ENCODE measurements at regions not wholly inside any gene's neighbourhood (a gene's known extent, or its start where the extent isn't known, plus 50 kb on each side); places are given as distances from the start of the nearest gene placed in this dataset.

DNA sequence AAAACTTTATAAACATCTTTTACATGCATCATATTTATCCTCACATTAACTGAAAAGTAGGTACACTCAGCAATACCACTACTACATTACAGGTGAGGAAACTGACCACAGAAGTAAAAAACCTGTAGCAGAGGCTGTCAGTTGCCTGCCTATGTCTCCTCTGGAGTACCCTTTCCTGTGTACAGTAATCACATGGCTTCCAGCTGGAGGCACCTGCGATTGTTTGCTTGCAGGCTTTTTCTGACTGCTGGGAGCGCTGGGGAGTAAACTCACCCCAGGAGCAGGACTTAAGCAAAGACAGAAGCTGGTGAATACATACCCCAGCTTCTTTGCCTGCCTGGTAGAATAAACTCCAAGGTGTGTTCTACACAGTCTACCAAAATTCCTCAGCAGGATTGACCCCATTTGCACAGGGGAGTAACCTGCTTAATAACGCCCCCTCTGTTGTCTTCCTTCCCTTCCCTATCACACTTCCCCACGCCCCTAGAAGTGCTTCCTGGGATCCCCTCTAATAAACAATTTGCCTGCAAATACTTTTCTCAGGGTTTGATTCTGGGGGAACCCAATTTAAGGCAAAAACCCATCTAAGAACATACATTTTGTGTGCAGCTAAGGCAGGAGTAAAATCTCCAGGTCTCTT, 138.9 kb downstream of the PTH2R start:
- peak; percentile 53 to 94 (median 76) for DNase-seq

DNA sequence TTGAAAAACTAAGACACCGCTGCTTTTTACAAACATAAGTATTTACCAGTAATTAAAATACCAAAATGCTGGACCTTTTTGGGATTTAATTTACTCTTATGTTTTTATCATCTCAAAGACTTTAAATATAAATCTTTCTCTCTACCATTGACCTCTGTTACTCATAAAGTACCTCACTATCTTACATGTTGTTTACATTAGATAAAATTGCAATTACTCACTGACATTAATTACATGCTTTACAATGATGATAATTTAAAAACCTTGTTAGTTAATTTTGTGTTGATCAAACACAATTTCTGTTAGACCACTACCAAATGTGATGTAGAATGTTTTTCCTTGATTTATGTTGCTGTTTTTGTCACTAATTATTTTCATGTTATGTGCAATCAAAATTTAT, 139.5 kb downstream of the PTH2R start:
- peak in 1 of 3 experiments; percentile 62 for DNase-seq

DNA sequence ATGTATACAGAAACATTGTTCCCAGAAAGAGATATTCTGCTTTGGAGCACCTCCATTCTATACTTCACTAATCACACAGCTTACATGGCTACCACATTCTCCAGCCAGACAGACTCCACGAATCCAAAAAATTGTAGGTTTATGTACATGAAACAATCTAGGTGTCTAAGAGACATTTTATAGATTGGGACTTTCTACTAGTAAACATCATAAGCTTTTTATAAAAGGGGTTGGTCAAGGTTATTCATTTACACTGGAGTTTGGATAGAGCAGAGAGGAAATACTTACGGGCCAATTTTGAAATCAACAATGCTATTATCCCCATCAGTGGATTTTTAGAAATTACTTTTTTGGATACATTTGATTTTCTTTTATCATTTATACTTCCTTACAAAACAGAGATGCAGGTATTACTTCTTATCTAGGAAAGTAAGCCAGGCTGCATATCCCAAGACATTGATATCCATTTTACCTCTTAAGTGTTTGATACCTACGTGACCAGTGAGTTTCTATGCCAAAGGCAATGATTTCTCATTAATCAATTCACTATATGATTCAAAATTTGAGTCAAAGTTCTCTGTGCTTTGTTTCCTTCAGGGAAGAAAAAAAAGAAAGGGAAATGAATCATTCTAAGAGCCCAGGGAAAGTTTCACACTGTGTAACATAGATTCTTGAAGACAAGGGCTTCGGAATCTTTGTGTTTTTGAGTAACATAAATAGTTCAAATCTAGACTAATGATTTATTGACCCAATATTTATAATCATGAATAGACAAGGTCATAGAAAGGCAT, 140.5 kb downstream of the PTH2R start:
- DNase-seq: peak in 1 of 3 experiments; percentile 21

DNA sequence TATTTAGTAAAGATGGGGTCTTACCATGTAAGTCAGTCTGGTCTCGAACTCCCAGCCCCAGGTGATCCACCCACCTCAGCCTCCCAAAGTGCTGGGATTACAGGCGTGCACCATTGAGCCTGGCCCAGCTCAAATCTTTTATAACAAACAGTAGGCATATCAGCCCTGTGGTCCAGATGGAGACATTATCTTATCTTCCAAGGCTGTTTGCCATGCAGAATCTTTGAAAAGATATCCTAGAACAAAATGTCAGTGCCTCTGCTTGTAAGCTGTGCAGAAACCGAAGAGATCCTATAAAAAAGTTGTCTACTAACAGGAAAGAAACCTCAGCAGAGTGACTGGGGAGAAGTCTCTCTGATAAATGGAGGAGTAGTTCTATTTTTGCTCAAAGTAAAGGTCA, 142.1 kb downstream of the PTH2R start:
- DNase-seq: no peak

DNA sequence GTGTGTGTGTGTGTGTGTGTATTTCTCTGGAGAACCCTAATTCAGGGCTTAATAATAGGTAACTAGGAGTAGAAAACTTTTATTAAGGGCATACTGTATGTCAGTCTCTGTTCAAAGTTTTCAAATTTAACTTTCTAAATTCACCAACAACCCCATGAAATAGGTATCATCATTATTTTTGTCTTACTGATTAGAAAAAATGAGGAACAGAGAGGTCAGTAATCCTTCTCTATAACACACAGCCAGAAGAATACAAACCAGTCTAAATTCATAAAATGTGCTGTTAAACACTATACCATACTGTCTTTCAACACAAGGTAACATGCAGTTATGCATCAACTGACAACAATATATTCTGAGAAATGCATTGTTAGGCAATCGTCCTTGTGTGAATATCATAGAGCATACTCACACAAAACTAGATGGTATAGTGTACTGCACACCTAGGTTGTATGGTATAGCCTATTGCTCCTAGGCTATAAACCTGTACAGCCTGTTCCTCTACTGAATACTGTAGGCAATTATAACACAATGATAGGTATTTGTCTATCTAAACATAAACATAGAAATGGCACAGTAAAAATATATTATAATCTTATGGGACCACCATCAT, 143.1 kb downstream of the PTH2R start:
- no peak for DNase-seq

DNA sequence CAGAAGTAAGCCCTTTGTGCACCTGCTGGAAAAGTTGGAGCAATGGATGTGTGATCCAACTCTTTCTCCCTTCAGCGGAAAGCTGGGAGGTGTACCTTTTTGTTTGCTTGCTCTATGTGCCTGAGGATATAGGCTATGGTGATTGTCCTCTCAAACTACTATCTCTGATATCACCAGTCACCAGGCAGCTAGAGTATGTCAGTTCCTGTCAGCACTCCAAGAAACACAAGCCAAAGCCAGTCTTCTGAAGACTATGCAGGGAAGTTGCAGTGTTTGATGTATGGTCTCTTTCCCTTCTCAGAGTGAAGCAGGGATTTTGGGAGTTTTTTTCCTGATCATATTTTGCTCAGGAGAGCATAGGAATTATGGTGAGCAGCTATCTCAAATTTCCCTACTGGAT, 146.4 kb downstream of the PTH2R start:
- no peak for DNase-seq

DNA sequence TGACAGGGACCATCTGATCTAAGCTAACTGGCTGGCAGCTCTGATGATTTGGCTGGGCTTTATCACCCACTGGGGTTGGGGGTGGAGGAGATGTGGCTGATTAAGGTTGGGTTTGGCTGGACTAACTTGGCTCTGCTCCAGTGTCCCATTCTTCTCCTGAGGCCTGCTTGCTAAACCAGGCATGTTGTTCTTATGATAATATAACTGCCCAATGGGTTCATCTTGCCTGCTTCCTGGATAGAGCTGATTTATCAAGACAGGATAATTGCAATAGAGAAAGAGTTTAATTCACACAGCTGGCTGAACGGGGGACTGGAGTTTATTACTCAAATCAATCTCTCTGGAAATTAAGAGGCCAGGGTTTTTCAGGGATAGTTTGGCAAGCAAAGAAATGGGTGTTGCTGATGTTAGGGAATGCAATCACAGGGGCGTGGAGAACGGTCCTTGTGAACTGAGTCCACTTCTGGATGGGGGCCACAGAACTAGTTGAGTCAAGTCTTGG, 150.4 kb downstream of the PTH2R start:
- DNase-seq: peak in 2 of 3 experiments; percentile 0 to 52

DNA sequence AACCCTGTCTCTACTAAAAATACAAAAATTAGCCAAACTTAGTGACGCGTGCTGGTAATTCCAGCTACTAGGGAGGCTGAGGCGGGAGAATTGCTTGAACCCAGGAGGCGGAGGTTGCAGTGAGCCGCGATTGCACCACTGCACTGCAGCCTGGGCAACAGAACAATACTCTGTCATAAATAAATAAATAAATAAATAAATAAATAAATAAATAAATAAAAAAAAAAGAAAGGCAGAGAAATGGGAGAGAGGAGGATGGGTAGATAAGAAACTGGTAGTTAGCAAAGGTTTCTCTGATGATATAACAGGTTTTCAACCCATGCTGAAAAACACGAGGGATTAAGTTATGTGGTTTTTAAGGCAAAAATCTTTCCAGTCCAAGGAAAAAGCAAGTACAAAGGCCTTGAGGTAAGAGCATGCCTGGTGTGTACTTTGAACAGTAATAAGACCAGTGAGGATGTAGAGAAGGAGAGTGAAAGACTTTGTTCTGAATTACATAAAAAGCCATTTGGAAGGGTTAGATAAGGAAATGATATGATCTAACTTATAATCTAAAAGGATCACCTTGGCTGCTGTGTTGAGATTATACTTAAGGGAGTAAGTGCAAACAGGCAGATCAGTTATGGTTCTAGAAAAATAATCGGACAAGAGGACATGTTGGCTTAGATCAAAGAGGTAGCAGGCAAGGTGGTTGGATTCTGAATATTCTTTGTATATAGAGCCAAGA, 159.3 kb downstream of the PTH2R start:
- DNase-seq: no peak

DNA sequence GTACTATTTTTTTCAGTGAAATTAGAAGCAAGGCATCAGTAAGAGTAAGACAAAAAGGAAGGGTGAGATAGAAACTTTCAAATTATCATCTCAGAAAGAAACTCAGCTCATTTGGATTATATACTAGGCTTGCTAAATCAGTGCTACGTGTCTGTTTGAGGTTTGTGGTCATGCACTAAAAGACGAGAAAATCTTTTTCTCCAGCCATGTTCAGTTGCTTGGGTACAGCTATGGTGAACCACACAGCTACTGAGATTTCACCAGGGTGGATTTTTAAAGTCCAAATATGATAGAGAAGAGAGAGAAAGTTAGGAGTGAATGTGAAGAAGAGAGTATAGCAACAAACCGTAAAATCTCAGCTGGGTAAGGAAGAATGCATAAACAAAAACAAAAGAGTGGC, 161.6 kb downstream of the PTH2R start:
- DNase-seq: no peak

DNA sequence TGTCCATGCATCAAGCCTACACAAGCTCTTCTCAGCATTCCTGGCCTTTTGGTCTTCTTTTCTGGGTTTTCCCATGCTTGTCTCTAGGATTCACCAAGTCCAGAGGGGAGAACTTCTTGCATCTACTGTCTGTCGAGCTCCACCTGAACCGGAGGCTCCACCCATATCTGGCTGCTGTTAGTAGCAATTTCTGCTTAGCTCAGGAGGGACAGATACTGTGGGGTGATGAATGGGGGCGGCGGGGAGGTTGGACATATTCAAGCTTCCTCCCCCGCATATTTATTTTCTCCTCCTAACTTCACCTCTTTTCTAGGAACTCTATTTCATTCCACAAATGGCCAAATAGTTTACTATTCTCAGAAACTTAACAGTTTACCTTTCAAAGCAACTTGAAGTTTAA, 163.5 kb downstream of the PTH2R start:
- no peak for DNase-seq

DNA sequence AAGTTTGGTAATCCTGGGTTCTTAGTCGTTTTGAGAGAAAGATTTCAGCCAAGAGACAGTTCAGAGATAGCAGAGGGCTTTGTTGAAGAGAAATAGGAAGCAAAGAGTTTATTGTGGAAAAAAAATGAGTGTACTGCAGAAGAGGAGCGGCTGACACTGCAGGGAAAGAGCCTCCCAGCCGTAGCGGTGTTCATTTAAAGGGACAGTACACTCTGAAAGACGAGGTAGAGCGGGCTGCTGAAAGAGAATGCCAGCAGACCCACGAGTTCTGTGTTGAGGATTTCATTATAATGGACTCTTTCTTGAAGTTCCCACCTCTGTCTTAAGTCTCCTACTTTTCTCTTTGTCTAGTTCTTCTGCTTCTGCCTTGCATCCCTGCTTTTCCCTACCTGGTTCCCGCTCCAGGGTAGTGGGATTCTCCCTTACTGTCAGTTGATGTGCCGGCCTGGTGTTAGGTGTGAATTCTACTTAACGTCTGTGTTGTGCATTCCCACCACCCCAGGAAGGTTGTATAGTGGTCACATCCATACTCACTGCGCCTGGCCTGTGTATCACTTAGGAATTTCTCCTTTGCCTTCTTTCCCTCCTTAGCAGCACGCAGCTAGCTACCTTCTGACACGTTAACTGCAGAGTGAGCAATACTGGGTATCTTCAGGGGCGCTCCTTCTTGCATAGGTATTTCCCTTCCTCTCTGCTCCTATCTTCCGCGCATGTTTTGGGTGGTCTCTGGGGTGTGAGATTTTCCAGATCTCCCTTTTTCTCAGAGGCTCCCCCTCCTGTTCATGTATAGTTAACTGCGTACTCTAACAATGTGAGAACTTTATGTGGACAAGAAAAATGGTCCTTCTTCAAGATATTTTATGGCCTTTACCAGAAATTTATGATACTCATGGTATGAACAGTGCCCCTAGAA, 164.5 kb downstream of the PTH2R start:
- DNase-seq: no peak

DNA sequence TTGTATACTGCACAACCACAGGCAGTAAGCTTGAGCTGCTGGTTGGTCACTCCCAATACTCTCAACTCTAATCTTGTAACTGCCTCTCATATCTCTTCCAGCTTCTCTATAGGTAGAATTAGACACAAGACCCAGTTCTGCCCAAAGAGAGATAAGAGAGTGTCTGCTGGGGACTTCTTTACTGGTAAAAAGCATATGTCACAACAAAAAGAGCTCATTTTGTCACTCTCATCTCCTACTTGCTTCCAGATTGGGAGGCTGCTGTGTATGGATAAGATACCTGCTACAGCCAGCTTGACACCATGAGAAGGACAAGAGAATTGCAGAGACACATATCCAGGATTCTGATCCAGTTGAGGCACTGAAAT, 165.2 kb downstream of the PTH2R start:
- DNase-seq: no peak

DNA sequence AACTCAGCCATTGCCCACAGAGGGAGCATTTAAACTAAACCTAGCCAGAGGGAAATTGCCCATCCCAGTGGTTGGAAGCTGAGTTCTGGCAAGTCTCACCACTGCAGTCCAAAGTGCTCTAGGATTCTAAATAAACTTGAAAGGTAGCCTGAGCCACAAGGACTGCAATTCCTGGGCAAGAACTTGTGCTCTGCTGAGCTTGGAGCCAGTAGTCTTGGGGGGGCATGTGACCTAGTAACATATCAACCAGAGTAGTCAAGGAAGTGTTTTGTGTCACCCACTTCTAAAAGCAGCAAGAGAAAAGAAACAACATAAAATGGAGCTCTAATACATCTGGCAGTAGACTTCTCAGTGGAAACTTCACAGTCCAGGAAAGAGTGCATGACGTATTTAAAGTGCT, 167.0 kb downstream of the PTH2R start:
- DNase-seq: no peak

DNA sequence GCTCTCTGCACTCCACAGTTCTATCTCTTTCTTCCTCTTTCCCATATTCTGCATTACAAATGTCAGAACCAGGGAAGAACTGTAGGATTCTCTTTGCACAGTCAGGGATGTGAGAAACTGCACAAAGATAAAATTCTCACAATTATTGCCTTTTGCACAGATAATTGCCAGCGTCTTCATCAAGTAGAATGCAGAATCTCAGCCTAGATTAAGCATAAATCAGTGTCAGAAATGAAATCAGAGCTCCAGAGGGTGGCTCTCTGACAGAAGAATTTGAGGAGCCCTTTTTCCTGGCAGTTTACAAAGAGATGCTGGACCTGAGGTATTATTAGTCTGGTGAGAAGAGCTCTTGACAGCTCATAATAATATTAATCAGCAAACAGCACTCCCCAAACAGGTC, 173.1 kb downstream of the PTH2R start:
- DNase-seq: peak in 2 of 3 experiments; percentile 6 to 80

DNA sequence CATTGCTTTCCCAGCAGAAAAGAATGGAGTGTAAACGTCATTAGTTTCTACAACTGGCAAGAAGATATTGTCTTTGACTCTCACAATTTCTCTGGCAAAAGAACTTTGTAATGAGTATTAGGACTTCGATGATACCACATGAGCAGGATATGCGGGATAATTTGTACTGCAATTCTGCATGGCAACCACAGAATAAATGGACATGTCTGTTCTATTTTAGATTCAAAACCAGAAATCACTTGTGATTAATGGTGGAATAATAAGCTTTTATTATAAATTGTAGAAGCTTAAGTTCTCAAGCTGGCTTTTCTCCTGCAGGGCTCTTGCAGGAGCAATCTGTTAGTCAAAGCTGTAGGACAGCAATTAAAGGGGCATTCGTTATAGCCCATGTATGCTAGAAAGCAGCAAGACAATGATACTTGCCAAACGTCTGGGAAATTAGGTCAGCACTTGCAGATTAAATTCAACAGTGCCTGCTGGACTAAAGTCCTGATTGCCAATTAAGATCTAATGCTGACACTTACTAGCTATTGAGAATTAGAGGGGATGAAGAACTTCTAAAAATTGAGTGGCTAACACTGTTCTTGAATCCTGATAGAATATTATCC, 177.9 kb downstream of the PTH2R start:
- DNase-seq: peak in 1 of 3 experiments; percentile 68

DNA sequence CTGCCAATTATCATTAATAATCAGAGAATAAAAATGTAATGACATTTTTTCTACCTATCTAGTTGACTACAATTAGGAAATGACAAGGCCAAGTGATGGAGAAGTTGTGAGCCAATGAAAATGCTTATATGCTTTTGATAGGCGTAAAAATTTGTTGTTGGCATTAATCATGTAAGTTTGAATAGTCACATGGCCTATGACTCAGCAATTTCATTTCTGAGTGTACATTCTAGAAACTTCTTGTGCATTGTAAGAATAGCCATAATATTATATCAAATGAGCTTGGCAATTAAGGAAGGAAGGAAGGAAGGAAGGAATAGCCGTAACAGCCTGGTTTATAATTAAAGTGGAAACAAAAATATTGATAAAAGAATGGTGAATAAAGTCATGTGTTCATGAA, 179.9 kb downstream of the PTH2R start:
- no peak for DNase-seq

DNA sequence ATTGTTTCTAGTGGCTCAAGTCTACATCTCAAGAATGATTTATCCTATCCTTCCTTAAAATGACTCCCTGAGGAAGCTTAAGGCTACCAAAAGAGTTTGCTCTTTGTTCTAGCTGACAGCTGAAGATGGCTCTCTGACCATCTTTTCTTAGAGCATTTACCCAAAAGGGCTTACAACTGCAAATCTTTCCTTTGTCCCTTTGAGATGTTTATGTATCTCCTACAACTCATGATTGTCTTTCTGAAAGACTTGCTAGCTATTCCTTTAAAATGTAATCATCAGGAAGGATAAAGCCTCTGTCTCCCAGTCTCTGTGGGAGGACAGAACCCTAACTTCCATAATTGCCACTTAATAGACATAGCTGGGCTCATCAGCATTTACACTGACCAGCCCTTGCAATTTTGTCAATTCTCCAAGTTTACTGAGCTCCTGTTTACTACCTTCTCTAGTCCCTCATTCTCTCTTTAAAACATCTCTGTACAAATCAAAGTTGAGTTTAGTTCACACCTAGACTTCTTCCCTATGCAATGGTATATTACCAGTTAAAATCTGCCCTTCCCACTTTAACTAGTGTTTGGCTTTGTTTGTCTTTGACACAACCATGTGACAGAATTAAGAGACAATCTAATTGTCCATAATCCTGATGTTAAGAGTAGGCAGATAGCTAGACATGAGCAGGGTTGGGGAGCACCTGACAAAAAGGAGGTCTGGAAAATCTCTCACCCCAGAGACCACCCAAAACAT, 188.2 kb downstream of the PTH2R start:
- no peak for DNase-seq

DNA sequence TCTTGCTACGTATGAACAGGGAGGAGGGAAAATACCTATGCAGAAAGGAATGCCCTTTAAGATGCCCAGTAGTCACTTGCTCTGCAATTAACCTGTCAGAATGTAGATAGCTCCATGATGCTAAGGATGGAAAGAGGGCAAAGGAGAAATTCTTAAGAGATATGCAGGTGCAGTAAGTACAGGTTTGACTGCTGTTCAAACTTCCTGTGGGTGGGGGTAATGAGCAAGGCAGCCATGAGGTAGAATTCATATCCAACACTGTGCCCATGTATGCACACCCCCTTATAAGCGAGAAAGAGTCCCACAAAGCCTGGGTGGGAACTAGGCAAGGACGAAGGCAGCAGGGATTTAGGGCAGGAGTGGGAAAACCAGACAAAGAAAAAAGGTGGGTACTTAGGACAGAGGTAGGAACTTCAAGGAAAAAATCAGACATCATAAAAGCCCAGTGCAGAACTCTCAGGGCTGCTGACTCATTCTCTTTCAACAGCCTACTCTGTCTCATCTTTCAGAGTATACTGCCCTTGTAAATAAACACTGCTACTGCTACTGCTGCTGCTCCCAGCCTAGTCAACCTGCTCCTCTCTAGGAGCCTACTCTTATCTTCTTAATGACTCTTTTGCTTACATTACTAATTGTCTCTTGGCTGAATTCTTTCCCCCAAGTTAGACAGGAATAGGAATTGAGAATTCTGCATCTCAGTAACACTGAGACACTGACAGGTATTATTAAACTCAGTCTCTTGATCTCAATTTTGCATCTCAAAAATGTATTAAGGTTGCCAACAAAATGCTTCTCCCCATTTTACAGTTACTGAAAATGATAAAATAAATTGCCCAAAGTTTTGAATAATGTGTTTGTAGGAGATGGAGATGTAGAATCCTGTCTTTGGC, 189.0 kb downstream of the PTH2R start:
- no peak for DNase-seq

DNA sequence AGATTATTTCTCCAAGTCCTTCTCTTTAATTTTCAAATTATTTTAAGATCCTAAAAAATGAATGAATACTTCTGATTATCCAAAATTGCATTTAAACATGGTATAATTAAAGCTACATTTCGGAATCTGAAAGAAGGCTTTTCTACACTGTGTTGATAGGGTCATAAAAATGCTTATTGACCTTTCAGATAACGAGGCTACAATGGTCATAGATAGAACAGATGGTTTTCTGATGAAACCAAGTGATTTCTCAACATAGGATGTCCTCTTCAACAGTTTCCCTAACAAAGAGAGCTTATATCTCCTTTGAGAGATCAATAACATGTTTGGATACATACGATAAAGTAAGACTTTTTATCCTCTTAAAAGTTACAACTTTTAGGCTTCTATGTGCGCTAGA, 201.1 kb downstream of the PTH2R start:
- peak in 1 of 3 experiments; percentile 74 for DNase-seq
